Stimulated activated CD4-positive, alpha-beta T cell treated with anti-CD3 and anti-CD28 coated beads, Interleukin-15, amount 100 ng/mL, for 24 hours (primary cell): ENCODE measurements at regions not wholly inside any gene's neighbourhood (a gene's known extent, or its start where the extent isn't known, plus 50 kb on each side); places are given as distances from the start of the nearest gene placed in this dataset.

Experiments used
- DNase-seq: peaks from one replicate; pipeline ENCODE4 v3.0.0-alpha.2; 2020

GRCh38 chr7:31284106-31284505 lies 56.4 kb downstream of the NEUROD6 start:
- no peak for DNase-seq

DNA sequence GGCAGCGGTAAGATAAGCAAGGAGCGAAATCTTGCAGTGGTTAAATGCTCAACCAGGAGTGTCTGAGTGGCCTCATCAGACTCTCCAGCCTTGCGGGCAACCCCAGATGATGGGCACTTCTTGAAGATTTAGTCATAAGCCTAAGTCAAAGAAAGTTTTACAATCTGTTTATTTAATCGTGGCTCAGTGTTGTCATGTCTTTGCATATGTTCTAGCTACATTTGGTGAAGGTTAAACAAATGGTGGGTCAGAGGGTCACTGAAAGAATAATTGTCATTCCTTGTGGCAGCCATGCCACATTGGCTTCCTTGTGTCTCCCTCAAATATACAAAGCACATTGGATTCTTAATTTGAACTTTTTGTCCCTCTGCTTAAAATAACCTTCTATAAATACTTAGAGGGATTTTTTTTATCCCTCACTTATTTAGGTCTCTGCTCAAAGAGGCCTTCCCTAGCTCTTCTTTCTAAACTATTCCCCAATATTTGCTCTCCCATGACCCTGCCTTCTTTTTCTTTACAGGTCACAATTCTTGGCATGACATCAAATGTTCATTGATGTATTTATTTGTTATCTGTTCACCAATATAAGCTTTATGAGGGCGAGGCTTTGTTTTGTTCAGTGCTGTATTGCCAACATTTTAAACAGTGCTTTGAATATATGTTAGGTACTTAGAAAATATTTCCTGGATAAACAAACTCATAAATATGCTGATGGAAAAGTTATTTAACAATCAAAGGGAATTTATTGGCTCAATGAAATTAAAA lies 68.7 kb downstream of the NEUROD6 start:
- no peak for DNase-seq

DNA sequence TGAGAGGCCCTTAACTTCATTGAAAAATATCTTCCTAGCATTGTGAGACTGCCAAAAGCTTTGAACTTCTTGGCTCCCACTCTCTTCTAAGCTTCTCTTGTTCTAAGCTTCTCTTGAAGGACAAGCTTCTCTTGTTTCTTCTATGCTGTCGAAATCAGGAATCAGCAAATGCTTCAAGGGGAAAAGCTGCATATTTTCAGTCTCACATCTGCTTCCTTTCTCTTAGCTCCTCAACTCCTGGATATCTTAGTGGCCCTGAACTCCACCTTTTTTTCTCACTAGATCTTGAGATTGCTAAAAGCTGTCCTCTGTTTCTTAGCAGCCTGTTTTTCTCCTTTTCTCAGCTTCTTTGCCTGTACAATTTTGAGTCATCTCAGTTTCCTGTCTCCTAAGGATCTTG lies 73.0 kb downstream of the NEUROD6 start:
- DNase-seq = no peak

DNA sequence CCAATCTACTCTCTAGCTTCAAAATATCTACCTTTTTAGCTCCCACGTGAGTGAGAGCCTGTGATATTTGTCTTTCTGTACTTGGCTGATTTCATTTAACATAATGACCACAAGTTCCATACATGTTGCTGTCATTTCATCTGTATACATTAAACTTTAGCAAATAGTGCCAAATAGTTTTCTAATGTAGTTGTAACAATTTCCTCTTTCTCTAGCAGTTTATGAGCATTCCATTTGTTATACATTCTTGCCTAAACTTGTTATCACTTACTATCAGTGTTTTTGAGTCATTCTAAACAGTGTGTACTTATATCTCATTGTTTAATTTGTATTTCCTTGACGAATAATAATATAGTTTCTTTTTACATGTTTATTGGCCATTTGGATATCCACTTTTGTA lies 77.2 kb downstream of the NEUROD6 start:
- no peak for DNase-seq

GRCh38 chr7:31261341-31261740 lies 79.2 kb downstream of the NEUROD6 start:
- no peak for DNase-seq

GRCh38 chr7:31260851-31261250 lies 79.7 kb downstream of the NEUROD6 start:
- DNase-seq = no peak

DNA sequence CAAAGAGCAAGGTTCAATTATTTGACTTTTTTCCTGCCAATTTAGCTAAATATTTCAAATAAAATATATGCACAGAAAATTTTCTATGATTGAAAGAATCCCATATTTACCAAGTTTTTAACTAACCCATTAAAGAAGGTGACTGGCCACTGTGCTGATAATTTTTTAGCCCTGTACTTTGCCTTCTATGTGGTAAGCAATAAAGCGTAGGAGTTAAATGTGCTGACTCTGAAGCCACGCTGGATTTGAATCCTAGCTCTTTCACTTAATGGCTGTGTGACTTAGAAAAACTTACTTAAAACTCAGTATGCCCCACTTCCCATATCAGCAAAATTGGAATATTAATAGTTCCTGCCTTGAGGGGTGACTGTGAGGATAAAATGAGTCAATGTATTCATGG lies 82.1 kb downstream of the NEUROD6 start:
- no peak for DNase-seq

GRCh38 chr7:31256506-31256905 lies 84.0 kb downstream of the NEUROD6 start:
- DNase-seq = no peak

DNA sequence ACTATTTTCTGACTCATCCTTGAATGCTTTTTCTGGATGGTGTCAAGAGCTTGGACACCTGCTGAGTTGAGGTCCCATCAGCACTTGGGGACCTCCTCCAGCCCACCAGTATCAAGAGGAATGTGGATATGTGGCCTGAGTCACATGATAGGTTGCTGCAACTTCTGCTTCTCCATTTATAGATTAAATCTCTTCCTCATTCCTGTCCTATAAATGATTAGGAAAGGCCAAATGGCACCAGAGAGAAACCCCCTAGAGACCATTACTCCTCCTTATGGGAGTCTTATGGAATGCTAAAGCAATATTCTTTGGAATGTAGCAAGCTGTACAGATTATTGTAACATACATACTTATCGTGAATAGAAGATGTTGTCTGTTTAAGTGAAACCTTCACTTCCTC lies 85.6 kb downstream of the NEUROD6 start:
- DNase-seq = no peak

GRCh38 chr7:31253532-31253931 lies 87.0 kb downstream of the NEUROD6 start:
- no peak for DNase-seq

DNA sequence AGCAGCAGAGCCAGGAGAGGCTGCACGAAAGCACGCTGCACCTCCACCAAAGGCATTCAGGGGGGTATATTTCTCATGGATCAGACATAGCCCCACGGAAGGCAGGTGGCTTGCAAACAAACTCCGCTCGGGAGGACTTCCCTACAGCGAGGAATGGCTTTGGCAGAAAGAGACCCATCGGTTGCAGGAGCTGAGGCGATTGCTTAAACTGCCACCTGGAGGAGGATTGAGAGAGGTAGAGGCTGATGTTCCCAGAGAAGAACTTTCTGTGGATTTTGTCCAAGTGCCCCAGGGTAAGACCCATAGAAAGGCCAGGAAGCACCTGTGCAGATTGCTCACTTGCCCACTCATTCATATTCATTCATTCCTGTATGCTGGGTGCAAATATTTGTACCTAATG lies 89.1 kb downstream of the NEUROD6 start:
- no peak for DNase-seq

DNA sequence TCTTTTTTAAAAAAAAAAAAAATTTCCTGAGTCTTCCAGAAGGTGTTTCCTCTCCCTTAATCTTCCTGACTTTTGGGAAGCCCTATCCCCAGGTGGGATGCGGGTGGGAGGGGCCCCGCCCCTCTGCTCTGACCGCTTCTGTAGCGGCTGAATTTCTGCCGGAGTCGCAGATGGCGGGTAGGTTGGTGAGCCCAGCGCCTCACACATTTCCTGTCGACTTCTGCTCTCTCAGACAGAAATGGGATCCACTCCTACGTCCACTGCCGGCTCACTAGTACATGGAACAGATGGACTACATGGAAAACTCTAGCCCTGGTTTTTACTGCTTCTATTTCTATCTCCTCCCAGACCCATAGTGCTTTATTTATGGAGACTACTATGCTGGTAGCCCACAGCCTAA lies 90.9 kb downstream of the NEUROD6 start:
- DNase-seq = no peak

GRCh38 chr7:31236868-31237267 lies 103.7 kb downstream of the NEUROD6 start:
- no peak for DNase-seq

GRCh38 chr7:31234836-31235605 lies 105.5 kb downstream of the NEUROD6 start:
- no peak for DNase-seq

GRCh38 chr7:31228957-31229356 lies 111.6 kb downstream of the NEUROD6 start:
- no peak for DNase-seq

DNA sequence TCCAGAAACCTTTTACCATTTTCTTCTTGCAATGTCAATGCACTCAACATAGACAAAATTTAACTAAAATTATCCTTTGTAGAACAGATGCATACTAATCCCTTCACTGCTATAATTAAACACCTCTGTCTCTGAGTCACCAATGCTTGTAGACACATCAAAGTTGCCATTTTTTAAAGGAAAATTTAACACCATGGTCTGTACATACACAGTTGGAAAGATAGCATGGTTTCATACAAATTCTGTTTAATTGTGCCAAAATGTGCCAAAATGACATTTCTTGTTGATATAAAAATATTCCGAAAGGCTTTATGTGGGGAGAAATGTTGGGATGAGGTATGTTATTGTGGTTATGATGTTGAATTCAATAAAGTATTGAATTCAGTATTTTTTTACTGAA lies 125.8 kb downstream of the NEUROD6 start:
- DNase-seq = no peak

- DNase-seq = no peak
These were observed 129.2 kb downstream of the NEUROD6 start for GRCh38 chr7:31211281-31211680.

DNA sequence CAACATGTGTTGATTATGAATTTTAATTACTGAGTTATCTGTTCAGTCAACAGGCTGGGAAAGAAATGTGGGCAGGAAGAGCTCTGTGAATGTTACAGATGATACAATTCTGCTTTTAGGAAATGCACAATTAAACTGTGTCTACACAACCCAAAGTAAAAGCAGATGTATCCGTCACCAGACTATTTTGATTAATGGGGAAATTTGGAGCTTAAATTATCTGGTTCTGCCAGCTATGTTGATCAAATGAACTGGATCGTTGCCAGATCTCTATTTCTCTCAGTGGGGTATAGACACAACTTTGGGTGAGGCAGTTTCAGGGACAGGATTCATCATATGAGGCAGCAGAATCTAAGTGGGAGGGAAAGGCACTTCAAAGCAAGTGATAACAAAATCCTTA lies 136.5 kb downstream of the NEUROD6 start:
- no peak for DNase-seq

DNA sequence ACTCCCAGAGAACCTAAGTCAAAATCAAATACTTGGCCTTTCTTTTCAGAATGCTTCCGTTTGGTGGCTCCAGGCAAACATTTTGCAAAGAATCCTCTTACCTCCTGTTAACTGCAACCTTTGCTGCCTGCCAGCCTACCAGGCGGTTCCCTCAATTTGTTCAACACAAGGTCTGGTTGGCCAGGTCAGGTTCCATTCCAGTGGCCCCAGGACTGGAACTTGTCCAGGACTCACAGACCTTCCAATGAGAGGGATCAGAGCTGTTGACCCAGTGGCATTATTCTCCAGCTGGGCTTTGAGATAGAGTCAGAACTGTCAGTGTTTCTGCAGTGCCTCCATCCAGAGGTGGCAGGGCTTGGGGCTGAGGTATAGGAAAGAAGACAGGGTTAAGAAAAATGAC lies 137.0 kb downstream of the NEUROD6 start:
- no peak for DNase-seq

- DNase-seq = no peak
These were observed 137.7 kb downstream of the NEUROD6 start for GRCh38 chr7:31202801-31203200.

- peak; percentile 19 for DNase-seq
These were observed 140.9 kb downstream of the ADCYAP1R1 start for GRCh38 chr7:31192986-31193385.

DNA sequence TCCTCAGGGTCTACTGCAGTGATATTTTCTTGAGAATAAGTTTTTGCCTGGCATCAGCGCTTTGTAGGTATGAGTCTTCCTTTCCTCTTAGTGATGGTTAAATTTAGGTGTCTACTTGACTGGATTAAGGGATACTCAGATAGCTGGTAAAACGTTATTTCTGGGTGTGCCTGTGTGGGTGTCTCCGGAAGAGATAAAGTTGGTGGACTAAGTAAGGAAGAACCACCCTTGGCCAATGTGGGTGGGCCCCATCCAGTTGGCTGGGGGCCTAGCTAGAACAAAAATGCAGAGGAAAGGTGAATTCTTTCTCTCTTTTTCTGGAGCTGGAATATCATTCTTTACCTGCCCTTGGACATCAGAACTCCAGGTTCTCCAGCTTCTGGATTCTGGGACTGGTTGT lies 138.8 kb downstream of the ADCYAP1R1 start:
- no peak for DNase-seq

DNA sequence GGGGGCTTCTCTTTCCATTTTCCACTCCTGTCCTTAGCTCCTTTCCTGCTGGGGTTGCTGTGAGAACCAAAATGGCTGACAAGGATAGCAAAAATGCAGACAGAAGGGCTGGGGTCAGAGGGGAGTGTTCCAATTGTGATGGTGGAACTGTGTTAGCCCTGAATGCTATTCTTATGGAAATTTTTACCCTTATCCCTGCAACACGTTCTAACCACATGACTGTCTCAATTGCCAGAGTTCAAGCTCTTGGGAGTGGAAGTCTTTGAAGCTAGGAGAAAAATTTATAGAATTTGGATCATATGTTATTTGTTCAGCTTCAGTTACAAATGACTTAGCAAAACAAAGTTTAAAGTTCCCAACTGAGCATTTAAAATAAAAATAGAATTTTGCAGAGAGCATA lies 134.1 kb downstream of the ADCYAP1R1 start:
- no peak for DNase-seq

- DNase-seq = no peak
These were observed 123.6 kb downstream of the ADCYAP1R1 start for GRCh38 chr7:31175672-31176071.

GRCh38 chr7:31171984-31172383 lies 119.9 kb downstream of the ADCYAP1R1 start:
- no peak for DNase-seq
